ENCODE measurements at regions not wholly inside any gene's neighbourhood (a gene's known extent, or its start where the extent isn't known, plus 50 kb on each side); places are given as distances from the start of the nearest gene placed in this dataset.
A peak's percentile ranks its signal among the peaks of the same experiment; 100 is the strongest.

- TF ChIP-seq CTCF (IDR thresholded peaks at IDR 0.05): no peak
- Histone ChIP-seq H3K36me3 (no peaks in the 10 kb centered on the region), H3K9me3 (peaks cover 0 to 7% (median 6%) of the 10 kb centered on the region in 3 donors), H3K4me3 (no peak overlapping the region), H3K27ac (no peak overlapping the region), H3K4me1 (no peaks in the 10 kb centered on the region), H3K27me3 (no peaks in the 10 kb centered on the region)
- intact Hi-C loops (cut with DNase I; ENCODE audit: low total_unique reads): no loop called here
- DNase-seq: peak in 1 of 2 donors; percentile 6
These were observed 196.2 kb upstream of the IER5L start for GRCh38 chr9:129374231-129374630.

- peak in 1 of 2 donors; percentile 17 for DNase-seq
- H3K4me3 ChIP-seq: no peak overlapping the region
- TF ChIP-seq CTCF (IDR thresholded peaks at IDR 0.05): no peak
- H3K4me1 ChIP-seq: no peaks in the 10 kb centered on the region
- no peaks in the 10 kb centered on the region for H3K27me3 ChIP-seq
- peaks cover 0 to 8% (median 6%) of the 10 kb centered on the region in 3 donors for H3K9me3 ChIP-seq
- H3K36me3 ChIP-seq: no peaks in the 10 kb centered on the region
- intact Hi-C loops (cut with DNase I; ENCODE audit: low total_unique reads): no loop called here
- H3K27ac ChIP-seq: no peak overlapping the region
These were observed 195.3 kb upstream of the IER5L start for GRCh38 chr9:129373361-129373760.

GRCh38 chr9:129370770-129371169 lies 192.7 kb upstream of the IER5L start:
- Histone ChIP-seq H3K36me3 (no peaks in the 10 kb centered on the region), H3K4me3 (no peak overlapping the region), H3K4me1 (no peaks in the 10 kb centered on the region), H3K9me3 (peaks cover 0 to 8% (median 6%) of the 10 kb centered on the region in 3 donors), H3K27ac (no peak overlapping the region), H3K27me3 (no peaks in the 10 kb centered on the region)
- peak in 1 of 2 donors; percentile 34 for DNase-seq
- TF ChIP-seq CTCF (IDR thresholded peaks at IDR 0.05): no peak
- intact Hi-C loops (cut with DNase I; ENCODE audit: low total_unique reads): no loop called here

GRCh38 chr9:129368444-129368978 lies 190.4 kb upstream of the IER5L start:
- Histone ChIP-seq H3K9me3 (peaks cover 0 to 8% (median 6%) of the 10 kb centered on the region in 3 donors), H3K36me3 (no peaks in the 10 kb centered on the region), H3K4me1 (no peaks in the 10 kb centered on the region), H3K27ac (no peak overlapping the region), H3K4me3 (no peak overlapping the region), H3K27me3 (no peaks in the 10 kb centered on the region)
- DNase-seq: no peak
- intact Hi-C loops (cut with DNase I; ENCODE audit: low total_unique reads): no loop called here
- no peak for TF ChIP-seq CTCF (IDR thresholded peaks at IDR 0.05)

GRCh38 chr9:129367287-129367686 lies 189.2 kb upstream of the IER5L start:
- DNase-seq: no peak
- TF ChIP-seq CTCF (IDR thresholded peaks at IDR 0.05): no peak
- no peak overlapping the region for H3K27ac ChIP-seq
- H3K4me1 ChIP-seq: peaks cover 0 to 3% (median 0%) of the 10 kb centered on the region in 4 donors
- intact Hi-C loops (cut with DNase I; ENCODE audit: low total_unique reads): no loop called here
- no peaks in the 10 kb centered on the region for H3K36me3 ChIP-seq
- no peak overlapping the region for H3K4me3 ChIP-seq
- peaks cover 0 to 8% (median 6%) of the 10 kb centered on the region in 3 donors for H3K9me3 ChIP-seq
- H3K27me3 ChIP-seq: no peaks in the 10 kb centered on the region

GRCh38 chr9:129365196-129365595 lies 187.1 kb upstream of the IER5L start:
- no peaks in the 10 kb centered on the region for H3K27me3 ChIP-seq
- H3K4me1 ChIP-seq: peaks cover 0 to 7% (median 0%) of the 10 kb centered on the region in 4 donors
- no peaks in the 10 kb centered on the region for H3K36me3 ChIP-seq
- intact Hi-C loops (cut with DNase I; ENCODE audit: low total_unique reads): no loop called here
- H3K27ac ChIP-seq: no peak overlapping the region
- no peak for DNase-seq
- peaks cover 0 to 8% (median 0%) of the 10 kb centered on the region in 3 donors for H3K9me3 ChIP-seq
- TF ChIP-seq CTCF (IDR thresholded peaks at IDR 0.05): no peak
- H3K4me3 ChIP-seq: no peak overlapping the region

Data from tibial artery (tissue), 4 donors.